ENCODE measurements at regions not wholly inside any gene's neighbourhood (a gene's known extent, or its start where the extent isn't known, plus 50 kb on each side); places are given as distances from the start of the nearest gene placed in this dataset.

DNA sequence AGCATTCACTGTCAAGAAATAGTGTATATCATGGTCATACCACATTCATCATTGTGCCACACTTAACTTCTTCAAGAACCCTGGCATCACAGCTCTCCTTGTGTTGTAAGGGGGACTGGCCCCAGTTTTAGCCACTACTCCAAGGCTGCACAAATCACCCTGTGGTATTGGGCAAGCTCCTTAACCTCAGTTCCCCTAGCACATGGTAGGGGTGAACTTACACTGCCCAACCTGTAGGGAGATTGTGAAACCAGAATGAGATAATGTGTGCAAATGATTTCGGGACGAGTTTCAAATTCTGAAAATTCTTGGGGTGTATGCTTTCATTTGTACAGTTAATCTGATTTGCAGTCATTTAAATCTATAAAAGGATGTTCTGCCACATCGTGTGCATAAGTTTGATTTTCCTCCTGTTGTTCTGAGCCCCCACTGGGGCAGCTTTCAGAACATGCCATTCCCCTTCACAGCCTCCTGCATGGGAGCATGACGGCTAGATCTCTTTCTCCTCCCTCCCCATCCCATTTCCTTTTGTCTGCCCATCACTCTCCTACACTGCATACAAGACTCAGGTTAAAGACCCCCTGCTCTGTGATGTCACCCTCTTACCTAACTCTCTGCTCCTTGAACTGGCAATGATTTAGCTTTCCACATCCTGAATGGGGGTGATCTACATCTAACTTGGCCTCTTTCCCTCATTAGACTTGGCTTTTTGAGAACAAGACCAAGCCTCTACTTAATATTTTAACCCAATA is 290.3 kb downstream of the CHRM3 start:
- FAIRE-seq = no peak
- DNase-seq (ENCODE audit: low spot score) = no peak

DNA sequence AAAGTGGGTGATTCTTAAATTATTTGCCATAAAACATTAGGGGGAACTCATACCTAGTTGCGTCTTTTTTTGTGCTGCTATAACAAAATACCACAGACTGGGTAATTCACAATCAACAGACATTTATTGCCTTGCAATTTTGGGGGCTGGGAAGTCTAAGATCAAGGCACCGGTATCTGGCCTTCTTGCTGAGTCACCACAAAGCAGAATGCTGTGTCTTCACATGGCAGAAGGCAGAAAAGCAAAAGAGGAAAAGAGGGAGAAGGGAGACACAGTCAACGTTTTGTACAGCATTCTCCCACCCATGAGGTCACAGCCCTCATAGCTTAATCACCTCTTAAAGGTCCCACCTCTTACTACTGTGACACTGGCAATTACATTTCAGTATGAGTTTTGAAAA is 291.0 kb downstream of the CHRM3 start:
- FAIRE-seq (no peak), DNase-seq (ENCODE audit: low spot score) (no peak)

DNA sequence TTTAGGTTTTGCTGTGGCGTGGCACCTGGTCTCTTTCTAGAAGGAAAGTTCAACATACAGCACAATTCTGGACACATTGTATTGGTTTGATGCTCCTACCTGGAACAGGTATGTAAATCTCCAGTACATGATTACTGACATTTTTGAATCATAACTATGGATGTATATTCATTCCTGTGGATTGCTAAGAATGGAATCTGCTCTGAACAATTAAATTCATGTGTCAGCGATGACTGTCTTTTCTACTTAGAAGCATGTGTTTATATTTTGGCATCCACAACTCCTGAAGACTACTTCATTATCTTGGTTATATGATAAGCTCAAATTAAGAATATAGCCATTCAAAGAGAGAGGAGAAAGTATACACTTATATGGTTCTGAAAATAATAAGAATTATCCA is 291.8 kb downstream of the CHRM3 start:
- DNase-seq (ENCODE audit: low spot score) = no peak
- FAIRE-seq = no peak

DNA sequence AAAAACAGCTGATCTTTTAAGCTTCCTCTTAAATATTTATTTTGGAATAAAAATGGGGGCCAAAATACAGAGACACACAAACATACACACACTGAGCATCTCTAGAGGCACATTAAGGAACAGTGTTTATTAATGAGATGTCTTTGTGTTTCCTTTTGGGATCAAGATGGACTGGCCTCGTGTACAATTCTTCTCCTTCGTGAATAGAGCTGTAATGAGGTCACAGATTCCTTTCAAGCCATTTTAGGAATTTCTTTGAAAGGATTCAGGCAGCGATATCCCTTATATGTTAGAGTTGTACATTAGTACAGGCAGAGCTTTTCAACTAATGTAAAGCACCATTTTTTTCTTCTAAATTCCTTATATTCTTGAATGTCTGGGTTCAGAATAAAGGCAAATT is 295.7 kb downstream of the CHRM3 start:
- DNase-seq (ENCODE audit: low spot score) (no peak), FAIRE-seq (no peak)

DNA sequence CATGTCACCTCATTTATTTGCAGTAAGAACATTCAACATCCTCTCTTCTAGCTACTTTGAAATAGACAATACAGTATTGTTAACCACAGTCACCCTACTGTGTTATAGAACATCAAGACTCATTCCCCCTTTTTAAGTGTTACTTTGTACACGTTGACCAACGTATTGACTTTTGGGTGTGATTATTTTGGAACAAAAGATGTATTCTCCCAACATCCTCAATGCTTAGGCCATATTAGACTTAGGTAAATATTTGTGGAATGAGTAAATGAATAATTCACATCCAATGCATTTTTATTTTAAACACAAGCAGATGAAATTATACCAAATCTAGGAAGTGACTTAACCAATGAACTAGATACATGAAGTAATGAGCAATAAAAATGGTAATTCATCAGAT is 296.6 kb downstream of the CHRM3 start:
- FAIRE-seq (no peak), DNase-seq (ENCODE audit: low spot score) (no peak)

DNA sequence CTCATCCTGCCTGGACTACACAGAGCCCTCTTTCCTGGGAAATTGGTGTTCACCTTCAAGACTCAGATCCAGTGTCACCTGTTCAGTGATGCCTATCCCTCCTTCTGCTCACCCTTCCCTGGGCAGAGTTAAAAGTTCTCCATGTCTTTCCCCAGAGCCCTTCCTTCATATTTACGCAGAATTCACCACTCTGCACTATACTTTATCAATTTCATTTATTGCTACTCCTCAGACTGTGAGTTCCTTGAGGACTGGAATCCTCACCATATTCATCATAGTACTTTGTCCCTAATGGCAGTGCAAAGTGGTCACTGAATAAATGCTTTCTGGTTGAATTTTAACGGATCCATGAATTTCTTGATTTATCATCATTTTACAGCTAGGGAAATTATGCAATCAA is 300.0 kb downstream of the CHRM3 start:
- DNase-seq (ENCODE audit: low spot score) (no peak), FAIRE-seq (no peak)

DNA sequence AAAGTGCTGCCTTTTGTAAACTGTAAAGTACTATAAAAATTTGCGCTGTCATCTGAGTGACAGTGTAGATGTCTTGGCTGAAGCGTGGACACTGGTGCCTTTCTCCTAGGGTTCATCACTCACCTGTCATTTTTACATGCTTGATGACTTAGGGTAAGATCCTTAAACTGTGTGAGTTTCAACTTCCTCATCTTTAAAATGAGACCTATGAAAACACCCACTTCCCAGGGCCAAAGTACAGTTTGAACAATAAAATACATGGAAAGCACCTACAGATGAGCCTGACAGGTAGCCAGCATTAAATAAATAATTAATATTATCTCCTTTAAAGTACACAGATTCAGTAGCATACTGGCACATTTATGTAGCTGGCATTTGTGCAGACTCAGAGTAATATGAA is 309.9 kb downstream of the CHRM3 start:
- no peak for FAIRE-seq
- no peak for DNase-seq (ENCODE audit: low spot score)

DNA sequence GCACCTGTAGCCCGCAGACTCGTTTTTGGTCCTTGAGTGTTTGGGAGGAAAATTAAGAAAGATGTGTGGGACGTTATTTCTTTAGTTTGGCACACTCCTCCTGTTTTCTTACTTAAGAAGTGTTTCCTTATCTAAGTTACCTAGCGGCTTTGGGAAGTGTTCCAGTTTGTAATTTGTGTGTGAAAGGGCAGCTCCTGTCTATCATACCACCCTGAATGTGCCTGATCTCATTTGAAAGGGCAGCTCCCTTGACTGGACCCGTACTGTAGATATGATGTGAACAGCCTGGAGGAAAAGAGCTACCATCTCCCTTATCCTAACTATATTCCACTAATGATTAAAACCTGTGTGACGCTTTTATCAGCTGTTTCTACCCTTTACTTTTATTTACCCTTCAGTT is 314.3 kb downstream of the CHRM3 start:
- no peak for DNase-seq (ENCODE audit: low spot score)
- FAIRE-seq = no peak

DNA sequence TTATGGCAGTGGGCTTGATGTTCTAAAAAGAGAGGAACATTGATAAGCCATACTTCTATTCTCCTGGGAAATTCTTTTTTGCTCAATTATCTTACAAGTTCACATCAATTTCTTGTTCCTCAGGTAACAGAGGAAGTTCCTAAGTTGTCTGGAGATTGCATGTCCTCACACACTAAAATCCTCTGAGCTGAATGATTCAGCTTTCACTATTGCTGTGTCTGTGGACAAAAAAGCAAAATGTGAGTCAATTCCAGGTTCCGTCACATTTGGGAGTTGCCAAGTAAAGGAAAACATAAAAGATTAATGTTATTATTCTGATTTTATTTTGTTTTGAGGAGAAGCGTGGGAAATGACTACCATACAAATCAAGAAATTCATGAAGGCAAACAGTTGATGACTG is 316.7 kb downstream of the CHRM3 start:
- no peak for FAIRE-seq

DNA sequence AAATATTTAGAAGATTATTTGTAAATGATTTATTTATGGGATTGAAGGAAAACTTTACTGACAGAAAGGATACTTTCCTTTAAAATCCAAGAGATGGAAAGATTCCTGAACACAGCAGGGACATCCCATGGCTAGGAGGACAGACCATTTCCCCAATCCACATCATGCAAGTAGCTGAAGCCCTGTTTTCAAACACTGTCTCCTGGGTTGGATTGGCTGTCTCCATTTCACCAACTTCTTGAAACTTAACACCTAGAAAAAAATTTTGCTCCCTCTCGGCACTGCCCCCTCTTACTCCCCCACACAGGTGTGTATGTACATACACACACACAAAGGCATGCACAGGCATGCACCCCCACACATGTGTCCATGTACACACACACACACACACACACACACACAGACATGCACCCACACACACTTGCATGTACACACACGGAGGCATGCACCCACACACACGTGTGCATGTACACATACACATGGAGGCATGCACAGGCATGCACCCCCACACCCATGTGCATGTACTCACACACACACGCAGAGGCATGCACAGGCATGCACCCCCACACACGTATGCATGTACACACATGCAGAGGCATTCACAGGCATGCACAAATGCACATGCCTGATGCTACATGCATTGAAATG is 320.0 kb downstream of the CHRM3 start:
- FAIRE-seq = no peak
- no peak for DNase-seq (ENCODE audit: low spot score)

More for the DNA sequence above, 316.7 kb downstream of the CHRM3 start:
- no peak for DNase-seq (ENCODE audit: low spot score)

DNA sequence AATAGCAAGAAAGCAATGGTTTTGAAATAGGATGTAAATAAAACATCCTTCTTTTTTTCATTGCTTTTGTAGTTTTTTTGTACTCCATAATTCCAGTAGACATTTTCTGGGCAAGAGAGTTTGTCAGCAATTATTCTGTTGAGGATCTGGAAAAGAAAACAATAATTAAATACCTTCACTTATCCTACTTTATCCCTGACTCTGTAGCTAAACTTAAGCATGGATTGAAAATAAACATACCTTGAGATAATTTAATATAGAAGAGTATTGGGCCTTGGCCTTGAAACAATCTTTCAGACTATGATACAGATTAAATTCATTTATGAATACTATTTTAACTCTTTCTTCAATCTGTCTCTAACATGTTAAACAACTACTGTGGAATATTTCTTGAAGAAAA is 321.2 kb downstream of the CHRM3 start:
- FAIRE-seq (no peak), DNase-seq (ENCODE audit: low spot score) (no peak)

DNA sequence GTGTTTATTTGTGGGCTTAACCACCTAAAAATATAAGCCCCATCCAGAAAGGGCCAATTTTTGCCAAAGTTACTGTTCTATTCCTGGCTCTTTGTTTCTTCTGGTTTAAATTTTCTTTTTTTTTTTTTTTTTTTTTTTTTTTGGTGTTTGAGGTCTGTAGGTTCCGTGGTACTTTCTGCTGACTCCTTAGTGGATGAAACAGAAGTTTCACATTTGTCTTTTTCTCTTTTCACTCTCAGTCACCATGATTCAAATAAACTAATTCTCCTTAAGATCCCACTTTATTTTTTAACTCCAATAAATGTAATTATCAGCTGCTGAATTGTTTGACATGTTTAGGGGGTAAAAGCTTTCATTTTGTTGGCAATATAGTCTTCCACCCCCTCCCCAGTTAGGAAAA is 322.3 kb downstream of the CHRM3 start:
- no peak for DNase-seq (ENCODE audit: low spot score)
- FAIRE-seq = no peak

DNA sequence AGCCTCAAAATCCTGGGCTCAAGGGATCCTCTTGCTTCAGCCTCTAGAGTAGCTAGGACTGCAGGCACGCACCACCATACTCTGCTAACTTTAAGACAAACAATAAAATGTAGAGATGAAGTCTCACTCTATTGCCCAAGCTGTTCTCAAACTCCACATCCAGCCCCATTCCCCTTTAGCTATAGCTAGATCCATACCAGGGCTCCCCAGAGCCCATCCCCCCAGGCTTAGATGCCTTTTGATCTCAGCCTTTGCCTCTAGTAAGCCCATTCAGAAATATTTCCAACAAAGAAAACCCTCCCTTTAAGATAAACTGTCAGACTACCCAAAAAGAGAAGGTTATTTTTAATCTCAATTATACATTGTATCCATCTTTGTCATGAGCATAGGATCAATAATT is 325.4 kb downstream of the CHRM3 start:
- FAIRE-seq = no peak
- no peak for DNase-seq (ENCODE audit: low spot score)

DNA sequence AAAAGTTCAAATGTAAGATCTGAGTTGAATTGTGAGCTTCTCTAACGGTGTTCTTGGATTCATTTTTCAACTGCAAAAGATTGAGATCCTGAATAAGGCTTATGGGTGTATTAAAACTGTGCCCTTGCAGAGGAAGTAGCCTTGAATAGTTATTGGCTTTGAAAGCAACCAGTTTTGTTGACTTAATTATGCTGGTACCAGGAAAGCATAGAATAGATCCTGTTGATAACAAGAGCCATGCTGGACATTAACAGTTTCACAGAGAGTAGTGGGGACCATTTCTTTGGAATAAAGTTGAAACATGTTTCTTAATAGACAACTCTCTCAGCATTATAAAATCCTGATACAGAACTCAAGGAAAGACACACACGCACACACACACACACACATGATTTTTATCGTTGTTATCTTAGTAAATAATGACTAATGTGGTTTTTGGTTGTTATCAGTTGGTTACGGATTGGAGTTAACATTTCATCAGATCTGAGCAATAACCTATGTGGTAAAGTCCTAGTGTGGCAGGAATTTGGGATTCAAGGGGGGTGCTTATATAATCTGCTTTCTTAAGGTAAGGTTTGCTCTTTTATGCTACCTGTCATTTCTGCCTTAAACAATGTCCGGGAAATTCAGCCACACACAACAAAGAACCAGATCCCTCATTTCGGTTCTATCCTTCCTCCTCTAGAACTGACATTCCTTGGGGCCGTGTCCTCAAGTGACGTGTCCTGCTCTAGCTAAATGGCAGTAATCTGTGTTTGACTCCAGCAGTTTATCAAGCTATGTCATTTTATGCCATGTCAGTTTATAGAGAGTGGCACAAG is 330.9 kb downstream of the CHRM3 start:
- no peak for FAIRE-seq
- DNase-seq (ENCODE audit: low spot score) = no peak

DNA sequence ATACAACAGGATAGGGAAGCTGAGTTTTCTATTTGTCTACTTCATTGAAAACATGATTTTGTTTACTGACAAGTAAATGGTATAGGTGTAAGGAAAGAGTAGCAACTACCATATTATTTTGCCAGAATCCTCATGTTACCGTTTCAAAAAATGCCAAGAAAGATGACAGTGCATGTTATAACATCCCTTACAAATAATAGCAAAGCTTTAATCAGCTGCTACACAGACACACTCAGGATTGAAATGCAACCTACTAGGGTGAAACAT is 331.5 kb downstream of the CHRM3 start:
- DNase-seq (ENCODE audit: low spot score) = no peak
- no peak for FAIRE-seq

DNA sequence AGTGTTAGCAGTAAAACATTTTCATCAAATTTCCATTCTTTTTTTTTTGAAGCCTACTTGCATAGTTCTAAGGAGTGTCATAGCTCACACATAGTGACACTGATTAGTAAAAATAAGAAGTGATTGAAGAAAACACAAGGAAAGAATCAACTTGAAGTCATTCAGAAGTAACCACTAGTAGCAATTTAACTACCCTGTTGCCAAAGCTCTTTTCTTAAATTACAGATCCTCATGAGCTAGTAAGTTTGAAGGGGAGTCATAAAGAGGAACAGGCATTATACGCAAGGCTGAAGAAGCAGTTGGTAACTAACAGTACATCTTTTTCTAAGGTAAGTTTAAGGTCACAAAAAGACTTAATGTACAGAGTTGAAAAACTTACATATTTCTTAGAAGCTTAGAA is 332.2 kb downstream of the CHRM3 start:
- FAIRE-seq = no peak

DNA sequence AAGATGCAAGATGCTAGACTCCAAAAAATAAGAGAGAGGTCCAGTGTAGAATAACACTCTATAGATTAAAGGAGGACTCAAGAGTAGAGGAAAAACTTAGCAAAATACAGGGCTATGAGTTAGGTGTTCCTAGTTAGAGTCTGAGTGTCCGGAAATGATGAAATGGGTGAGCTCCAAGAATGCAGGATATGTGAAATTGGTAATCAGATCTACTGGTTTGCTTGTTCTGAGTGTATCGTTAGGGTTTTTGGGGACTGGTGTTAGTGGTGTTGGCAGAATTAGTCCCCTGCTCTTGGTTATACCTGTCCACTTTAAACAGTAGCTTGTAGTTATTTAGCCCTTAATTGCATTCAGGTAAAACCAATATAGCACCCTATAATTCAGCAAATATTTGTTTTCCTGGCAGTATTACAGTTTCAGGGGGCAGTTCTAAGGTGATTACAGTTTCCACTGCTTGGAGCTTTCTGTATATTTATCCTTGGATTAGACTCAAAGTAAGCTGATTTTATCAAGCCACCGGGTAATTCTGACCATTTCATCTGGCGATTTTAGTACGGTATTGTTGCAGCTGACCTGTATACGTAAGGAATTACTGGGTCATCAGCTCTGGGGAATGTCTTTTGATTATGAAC is 332.7 kb downstream of the CHRM3 start:
- DNase-seq (ENCODE audit: low spot score) = no peak
- FAIRE-seq = no peak

More for the DNA sequence above, 332.2 kb downstream of the CHRM3 start:
- DNase-seq (ENCODE audit: low spot score) = no peak

DNA sequence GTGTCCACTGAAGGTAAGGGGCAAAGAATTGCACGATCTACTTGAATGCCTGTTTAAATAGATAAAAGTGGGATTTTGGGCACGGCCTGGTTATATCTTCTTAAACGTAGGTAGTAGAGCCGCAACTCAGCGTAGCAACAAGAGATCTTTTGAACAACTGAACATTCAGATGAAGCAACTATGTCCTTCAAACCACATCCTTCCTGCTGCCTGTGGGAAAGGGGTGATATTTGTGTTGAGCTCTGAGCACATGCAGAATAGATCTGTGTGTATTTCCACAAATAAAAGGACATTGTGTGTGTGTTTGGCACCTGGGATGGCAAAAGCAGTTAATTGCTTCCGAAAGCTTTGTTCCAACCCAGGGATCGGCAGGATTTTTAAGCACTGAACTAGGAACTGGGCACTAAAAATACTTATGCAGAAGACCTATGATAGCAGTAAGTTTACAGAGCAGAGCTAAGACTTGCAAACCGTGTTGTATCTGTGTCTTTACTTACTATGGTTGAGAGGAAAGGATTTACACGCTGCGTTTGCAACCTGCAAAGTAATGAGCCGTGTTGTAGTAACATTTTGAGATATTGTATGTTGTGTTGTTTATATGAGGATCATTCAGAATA is 333.4 kb downstream of the CHRM3 start:
- no peak for DNase-seq (ENCODE audit: low spot score)

DNA sequence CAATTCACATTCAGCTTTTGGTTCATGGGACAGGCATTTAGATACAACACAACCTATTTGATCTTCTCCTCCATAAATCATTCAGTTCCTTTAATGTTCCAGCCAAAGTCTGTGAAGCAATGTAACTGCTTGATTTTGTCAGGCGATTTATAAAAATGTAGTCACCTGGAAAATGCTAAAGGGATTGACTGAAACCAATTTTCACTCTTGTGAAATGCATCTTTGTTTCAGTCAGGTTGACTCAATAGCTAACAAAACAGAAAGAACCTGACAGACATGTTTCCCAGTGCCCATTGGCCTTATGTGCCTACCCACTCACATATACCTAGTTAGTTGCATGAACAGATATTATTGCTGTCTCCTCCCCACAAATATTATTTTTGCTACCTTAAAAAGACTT is 335.7 kb downstream of the CHRM3 start:
- DNase-seq (ENCODE audit: low spot score) (no peak), FAIRE-seq (no peak)

More for the DNA sequence above, 333.4 kb downstream of the CHRM3 start:
- FAIRE-seq = no peak

DNA sequence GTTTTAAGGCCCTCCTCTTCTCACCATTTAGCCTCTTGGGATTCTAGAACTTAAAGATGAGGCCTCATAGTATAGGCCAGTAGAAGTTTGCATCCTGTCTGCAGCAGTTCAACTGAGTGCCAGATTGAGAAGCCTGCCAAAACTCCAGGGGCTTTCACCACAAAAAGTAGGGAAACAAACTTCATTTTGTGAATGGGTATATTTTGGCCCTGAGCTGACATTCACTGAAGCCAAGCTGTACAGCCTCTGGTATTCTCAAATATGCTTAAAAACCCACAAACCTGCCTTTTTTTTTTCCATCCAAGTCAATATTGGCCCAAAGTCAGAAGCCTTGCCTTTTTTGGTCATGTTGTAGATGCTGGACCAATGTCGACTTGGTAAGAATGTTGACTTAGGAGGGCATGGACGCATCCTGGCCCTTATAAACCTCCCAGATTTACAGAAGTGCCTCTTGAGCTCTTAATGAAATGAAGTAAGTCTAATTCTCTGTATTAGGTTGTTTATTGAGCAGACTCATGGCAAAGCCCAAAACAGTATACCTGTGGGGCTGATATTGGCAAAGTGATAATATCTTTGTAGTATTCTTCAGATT is 337.5 kb downstream of the CHRM3 start:
- FAIRE-seq (no peak), DNase-seq (ENCODE audit: low spot score) (no peak)

DNA sequence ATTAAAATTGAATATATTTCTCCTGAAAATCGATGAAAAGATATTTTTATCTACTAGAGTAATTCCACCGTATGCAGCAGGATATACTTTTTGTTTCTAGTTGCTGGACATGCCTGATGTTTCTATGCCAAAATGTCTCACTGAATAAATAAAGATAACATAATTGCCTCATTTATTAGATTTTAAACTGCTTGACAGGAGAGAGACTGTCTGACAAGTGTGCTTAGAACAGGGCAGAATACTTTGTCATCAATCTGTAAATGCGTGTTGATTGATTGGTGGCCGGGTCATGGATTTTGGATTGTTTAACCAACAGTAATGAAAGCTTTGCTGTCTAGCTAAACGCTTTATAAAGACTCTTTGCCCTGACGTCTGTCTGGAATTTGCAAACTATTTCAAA is 339.0 kb downstream of the CHRM3 start:
- DNase-seq (ENCODE audit: low spot score) (no peak), FAIRE-seq (no peak)

Measured in RCC 7860 (cell line).